GM20000 (cell line): ENCODE measurements at regions not wholly inside any gene's neighbourhood (a gene's known extent, or its start where the extent isn't known, plus 50 kb on each side); places are given as distances from the start of the nearest gene placed in this dataset.

Experiments
- DNase-seq: peaks from one replicate; pipeline ENCODE4 v3.0.0; 2012; ENCODE audit warnings: low spot score
- TF ChIP-seq, protein P1 (sequence below): IDR thresholded peaks from 2 replicates; pipeline ENCODE4 v1.5.1; 2012; ENCODE audit warnings: mild to moderate bottlenecking, control low read depth; ENCODE audit errors: extremely low read depth, missing control alignments

DNA sequence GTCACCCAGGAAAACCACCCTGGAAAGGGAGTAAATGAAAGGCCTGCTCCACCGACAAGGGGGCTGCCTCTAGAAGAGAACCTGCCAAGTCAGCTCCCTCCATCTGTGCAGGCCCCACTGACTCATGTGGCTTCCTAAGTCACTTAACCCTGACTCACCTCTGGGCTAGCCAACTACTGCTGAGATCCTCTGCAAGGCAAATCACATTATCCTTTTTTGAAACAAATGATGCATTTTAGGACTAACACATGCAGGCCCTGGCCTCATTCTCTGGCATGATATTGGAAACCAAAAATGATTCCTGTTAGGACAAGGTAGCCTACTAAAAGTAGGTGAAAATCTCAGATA, 474.6 kb downstream of the EPHA4 start:
- DNase-seq = no peak
- TF ChIP-seq, protein P1, sequence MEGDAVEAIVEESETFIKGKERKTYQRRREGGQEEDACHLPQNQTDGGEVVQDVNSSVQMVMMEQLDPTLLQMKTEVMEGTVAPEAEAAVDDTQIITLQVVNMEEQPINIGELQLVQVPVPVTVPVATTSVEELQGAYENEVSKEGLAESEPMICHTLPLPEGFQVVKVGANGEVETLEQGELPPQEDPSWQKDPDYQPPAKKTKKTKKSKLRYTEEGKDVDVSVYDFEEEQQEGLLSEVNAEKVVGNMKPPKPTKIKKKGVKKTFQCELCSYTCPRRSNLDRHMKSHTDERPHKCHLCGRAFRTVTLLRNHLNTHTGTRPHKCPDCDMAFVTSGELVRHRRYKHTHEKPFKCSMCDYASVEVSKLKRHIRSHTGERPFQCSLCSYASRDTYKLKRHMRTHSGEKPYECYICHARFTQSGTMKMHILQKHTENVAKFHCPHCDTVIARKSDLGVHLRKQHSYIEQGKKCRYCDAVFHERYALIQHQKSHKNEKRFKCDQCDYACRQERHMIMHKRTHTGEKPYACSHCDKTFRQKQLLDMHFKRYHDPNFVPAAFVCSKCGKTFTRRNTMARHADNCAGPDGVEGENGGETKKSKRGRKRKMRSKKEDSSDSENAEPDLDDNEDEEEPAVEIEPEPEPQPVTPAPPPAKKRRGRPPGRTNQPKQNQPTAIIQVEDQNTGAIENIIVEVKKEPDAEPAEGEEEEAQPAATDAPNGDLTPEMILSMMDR = no peak

DNA sequence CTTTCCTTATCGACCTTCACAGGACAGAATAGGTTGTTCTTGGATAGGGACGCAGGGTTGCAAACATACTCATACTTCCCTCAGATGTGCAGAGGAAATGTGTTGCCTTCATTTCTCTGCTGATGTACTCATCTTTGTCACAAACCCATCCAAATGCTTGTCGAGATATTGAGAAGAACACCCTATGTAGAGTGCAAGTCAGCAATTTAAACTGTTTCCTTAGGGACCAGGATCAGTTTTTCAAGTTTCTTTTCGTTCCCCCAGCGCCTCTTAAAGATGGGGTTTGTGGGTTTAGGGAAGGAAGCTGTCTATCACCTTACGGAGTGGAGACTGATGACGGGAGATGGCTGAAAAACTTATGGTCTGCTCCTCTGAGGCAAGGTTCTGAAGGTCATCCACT, 474.2 kb downstream of the EPHA4 start:
- no peak for DNase-seq
- TF ChIP-seq, protein P1 = no peak

DNA sequence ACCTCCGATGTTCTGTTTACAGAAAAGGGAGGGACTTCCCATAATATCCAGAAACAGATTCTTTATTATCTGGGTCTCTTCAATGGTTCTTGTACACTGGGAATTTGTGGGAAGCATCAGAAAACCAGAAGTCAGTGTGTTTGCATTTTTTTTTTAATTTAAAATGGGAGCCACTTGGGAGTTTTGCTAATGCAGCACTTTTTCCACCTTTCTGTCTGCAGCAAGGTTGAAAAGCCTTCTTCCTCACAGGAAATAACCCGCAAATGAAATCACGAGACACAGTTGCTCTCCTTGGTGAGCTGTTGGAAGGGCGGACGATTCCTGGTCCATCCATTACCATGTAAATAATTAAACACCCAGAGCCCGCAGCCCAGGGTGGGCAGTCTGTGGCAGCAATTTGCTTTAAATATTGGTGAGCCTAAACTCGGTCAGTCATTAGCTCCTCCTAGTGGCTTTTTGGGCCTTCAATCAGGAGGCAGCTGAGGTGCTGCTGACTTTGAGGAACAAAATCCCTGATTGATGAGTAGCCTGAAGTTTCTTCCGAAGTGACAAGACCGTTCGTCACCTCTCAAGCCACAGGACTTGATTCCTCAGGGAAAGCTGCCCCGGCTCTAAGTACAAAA, 471.5 kb downstream of the EPHA4 start:
- DNase-seq = no peak
- TF ChIP-seq, protein P1 = peak; percentile 4

DNA sequence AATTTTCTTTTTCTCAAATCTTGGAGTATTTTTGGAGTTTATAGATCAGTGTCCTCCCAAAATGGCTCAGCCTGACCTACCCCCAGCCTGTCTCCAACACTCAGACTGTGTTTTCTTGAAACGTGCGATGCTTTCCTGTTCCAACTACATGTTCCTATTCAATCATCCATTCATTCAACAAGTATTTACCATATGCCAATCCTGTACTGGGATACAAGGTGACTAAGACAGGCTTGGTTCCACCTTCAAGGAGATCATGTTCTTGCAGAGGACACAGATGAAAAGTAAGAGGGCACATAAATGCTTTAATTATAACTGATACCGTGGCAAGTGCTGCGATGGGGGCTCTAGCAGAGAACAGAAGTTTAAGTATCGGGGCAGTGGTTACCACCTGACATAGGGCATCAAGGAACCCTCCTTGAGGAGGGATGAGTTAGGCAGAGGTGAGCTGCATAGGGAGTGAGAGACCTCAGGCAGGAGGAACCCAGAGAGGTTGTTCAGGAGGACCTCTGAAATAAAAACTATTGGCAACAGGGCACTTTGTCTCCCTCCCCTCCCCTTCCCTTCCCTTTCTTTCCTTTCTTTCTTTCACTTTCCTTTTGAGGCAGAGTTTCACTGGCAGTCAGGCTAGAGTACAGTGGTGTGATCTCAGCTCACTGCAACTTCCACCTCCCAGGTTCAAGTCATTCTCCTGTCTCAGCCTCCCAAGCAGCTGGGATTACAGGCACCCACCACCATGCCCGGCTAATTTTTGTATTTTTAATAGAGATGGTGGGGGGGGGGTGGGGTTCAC, 469.0 kb downstream of the EPHA4 start:
- DNase-seq = no peak
- TF ChIP-seq, protein P1 = no peak

DNA sequence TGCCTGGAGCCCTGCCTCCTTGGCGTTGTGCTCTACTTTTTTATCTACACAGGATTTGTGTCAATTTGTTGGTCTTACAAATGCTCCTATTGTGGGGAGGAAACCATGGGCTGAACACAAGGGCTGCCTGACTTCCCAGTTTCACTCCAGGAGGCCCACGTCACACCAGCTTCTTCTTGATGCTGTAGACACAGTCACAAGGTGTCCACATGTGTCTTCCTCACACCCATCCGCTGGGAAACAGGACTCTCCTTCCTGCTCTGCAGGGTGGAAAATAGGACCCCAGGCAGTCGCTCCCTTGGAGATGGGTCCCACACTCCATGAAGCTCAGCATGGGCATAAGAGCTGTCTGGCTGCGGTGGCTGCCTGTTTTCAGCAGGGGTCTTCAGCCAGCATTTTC, 468.2 kb downstream of the EPHA4 start:
- DNase-seq = no peak
- TF ChIP-seq, protein P1 = no peak

DNA sequence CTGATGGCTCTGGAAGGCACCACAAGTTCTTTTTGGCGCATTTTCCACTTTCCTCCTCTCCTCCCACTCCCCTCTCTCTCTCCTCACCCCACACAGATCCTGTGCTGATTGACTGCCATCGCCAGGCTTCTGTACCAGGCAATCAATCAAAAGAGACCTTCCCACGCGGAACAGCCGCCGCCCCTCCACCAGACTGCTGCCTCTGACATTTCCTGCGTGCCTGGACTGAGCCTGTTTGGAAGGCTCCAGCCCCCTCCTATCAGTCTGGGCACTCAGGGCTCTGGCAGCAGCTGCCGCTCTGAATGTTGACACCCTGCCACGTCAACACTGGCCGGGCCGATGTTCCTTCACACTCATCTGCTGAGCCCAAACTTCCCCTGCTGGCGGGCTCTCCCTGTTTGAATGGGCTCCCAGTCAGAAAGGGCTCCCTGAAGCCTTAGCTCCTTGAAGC, 467.7 kb downstream of the EPHA4 start:
- DNase-seq = no peak

DNA sequence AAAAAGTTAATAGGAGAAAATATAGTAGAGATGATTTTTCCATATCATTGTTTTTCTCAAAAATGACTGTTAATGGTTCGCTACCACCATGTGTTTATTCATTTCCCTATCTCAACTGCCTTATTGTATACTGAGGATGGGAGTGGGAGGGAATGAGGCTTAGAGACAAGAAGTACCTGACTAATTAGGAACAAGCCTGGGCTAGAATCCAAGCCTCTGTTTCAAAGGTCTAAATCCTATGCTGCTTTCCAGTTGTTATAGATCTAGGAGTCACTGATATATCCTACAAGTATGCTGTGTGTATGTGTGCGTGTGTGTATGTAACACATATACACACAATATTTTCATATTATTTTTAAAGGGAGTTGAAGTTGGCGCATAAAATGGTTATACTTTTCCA, 465.9 kb downstream of the EPHA4 start:
- no peak for DNase-seq
- TF ChIP-seq, protein P1 = no peak

More for the DNA sequence above, 467.7 kb downstream of the EPHA4 start:
- TF ChIP-seq, protein P1 = no peak
